ENCODE measurements at regions not wholly inside any gene's neighbourhood (a gene's known extent, or its start where the extent isn't known, plus 50 kb on each side); places are given as distances from the start of the nearest gene placed in this dataset.

DNA sequence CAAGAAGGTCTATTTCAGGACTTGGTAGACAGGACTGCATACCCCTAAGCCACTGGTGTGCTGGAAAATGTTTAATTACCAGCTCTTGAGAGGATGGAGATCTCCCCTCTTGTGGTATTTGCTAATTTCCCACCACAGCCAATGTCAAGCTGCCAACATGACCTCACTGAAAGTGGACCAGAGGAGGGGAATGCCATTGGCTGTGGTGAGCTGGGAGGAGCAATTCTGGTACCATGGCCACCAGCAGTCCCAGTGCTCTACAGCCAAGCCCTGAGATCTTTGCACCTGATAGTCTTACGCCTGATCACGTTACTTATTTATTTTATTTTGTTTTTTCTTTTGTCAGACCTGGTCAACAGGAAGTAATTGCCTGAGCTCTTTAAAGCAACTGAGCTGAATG is 82.5 kb upstream of the BCL6 start:
- DNase-seq = no peak

DNA sequence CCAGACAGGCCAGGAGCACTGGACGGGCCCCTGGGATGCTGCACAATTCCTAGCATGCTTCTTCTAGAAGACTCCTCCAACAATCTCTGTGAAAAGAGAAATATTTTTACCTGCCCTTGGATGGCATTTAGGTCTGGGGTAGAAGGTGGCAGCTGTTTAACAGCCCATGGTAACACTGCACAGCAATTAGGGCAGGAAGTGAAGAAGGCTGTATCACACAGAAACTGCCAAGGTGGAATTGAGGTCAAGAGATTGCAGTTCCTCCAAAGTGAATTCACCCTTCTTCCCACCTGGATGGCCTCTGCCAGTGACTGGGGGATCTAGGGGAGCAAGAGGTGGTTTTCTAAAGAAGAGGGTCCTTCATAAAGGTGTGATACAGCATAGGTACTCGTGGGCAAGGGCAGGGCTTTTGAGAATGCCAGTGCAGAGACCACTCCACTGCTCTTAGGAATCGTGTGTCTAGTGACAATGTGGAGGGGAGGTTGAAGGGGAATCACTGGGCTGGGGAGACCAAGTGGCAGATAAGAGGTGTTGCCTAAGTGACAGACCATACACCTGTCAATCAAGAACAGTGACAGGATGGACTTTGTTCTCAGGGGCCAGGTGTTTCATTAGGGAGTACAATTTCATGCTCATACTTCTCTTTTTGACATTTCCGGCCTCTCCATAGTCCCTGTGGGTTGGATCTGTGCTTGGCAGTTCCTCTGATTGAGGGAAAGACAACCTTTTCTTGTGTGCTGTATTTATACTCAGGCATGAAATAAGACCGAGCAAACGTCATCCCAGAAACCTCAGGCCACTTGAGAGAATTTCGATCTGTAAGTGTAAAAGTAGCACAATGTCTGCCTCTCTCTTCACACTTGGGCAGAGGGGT is 83.5 kb upstream of the BCL6 start:
- no peak for DNase-seq

DNA sequence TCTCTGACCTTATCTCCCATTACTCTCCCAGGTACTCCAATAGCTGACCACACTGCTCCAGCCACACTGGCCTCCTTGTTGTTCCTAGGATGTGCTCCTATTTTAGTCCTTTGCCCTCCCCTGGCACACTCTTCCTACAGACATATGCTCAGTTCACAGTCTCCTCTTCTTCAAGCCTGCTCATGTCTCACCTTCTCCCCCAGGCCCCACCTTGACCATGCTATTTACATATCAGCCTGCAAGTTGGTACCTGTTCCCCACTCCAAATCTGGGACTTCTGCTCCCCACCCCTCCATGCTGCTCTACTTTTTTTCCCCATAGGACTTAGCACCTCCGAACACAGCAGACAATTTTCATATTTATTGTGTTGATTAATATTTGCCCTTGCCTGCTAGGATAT is 84.9 kb upstream of the BCL6 start:
- DNase-seq = no peak

DNA sequence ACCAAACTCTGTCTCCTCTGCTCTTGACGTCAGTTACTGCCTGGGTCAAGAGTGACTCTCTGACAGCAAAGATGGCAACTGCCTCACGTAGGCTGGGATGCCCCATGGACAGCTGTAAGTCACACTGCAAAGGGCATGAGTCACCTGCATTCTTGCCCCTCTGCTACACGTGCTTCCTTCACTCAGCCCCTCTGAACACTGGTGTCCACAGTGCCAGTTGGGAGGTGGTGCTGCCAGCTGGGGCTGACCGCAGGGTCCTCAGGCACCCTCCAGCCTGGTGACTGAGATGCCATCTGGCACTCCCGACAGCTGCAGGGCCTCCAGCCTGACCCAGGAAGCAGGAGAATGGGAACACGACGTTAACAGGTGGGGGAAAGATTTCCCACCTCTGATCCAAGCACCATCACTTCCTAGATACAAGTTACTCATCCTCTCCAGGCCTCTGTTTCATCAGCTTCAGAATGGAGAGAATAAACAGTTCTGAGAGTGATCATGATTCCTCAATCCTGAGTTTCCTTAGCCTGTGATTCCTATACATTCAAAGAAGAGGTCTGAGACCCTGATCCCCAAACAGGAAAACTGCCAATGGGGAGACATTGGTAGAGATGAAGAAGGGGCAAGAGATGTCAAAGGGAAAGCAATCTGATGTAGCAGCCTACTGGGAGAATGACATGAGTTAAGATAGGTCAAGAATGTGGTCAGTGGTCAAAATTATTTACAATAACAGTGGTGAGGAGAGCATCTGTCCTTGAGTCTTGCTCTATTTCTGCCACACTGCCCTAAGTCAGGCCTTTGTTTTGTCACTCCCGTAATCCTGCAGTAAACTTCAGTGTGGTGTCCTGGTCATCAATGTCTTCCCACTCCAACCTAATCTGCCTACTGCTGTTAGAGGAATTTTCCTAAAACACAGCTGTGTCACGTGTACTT is 86.1 kb upstream of the BCL6 start:
- DNase-seq = no peak

DNA sequence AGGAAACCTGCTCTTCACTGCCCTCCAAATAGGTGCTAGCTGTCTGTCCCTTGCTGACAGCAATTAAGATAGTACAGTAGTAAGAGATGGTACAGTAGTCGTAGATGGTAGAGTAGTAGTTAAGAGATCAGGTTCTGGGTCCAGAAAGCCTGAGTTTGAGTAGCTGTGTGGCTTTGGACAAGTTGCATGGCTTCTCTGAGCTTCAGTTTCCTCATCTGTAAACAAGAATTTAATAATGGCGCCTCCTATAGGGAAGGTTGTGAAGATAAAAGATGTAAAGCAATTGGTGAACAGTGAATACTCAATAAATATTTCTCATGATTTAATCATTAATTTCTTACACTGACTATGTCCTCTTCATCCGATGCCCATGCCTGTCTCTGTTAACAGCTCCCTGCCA is 86.9 kb upstream of the BCL6 start:
- peak; percentile 17 for DNase-seq

DNA sequence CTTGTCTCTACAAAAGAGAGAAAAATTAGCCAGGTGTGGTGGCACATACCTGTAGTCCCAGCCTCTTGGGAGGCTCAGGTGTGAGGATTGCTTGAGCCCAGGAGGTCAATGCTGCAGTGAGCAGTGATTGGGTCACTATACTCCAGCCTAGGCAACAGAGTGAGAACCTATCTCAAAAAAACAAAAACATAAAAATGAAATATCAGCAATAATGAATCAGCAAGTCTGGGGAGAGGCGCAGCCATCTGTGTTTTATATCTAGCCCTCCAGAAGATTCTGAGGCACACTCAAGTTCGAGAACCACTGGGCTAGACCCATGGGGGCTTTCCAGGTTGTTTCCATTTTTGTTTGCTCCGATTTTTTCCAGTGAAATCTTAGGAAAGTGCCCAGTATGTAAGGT is 88.1 kb upstream of the BCL6 start:
- no peak for DNase-seq

DNA sequence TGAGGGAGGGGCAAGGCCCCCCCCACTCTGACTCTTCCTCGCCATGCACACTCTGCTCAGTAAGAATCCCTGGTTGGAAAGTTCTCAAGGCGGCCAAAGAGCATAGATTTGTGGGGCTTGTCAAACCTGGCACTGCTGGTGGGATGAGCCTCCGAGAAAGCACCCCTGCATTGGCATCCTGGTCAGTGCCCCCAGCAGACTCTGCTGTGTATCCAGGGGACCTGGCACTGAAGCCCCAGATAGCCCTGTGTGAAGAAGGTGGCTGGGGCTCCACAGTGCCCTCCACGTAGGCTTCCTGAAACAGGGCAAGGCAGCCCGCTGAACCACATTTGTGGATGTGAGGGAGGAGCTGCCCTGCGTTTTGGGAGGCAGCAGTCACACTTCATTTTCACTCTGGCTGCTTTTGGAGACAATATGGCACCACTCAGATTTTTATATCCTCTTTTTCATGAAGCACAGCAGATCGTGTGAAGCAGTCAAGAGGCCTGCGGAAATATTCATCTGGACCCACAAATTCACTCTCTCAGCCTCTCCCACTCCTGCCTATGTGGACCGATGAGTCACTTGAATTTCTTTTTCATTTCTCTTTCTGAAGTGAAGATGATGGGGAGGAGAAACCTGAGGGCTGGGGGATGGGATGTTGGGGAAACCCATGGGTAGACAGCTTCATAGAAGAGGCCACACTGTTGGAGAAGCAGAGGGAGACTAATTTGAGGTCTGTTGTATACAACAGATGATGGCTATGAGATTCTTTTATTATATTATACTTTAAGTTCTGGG is 88.7 kb upstream of the BCL6 start:
- DNase-seq = peak; percentile 43

DNA sequence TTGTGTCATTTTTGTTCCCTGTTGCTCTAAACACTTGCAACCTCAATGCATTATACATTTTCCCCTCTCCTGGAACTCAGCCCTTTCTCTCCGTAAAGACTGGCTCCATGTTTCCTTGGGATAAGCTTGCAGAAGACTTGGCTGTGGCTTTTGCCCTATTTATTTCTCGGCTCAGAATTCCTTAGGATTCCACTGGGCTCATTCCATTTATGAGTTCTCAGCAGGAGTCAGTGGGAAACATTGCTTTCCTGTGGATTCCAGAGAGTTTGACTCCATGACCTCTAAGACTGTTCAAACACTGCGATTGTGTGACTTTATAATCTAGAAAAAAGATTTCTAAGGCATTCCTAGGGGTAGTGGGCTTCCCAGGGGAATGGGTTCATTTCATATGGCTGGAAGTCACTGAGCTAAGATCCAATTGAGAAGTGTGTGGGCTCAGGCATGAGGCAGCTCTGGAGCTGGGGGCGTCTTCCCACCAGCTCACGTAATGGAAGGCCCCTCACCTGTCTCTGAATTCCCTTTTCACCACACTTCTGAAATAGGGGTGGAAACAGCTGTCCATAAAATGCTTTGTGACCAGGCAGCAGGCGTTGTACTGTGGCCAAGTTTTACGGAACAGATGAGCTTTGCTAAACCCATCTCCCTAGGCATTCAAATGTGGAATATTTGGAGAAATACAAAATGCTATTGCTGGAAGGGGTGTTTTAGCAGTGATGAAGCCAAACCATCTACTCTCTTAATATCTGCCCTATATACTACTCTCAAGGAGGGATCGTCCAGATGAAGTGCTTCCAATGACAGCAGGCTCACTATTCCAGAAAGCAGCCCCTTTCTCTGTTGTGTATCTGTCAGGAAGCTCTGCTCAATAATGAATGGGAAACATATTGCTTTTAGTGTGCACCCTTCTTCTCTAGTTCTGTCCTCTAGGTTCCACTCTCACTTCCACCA is 91.8 kb upstream of the BCL6 start:
- no peak for DNase-seq

DNA sequence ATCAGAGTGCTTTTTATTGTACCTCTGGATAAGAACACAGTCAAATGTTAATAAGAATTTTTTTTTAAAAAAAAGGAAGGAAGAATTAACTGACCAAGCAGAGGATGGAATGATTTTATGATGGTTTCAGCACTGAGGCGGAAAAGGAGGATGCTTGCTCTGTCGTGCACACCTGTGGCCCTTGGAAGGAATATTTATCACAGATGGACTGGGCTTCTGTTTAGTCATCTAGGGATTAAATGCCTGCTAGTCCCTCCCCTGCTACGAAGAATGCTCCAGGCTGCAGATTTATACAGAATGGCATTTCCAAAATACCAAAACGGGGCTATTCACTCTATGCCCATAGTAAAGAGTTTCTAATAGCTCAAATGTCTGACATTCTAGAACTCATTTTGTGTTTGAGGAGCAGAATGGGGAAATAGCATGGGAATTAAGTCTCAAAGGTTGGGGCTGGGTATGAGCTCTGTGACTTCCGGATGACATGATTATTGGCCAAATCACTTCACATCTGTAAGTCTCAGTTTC is 92.8 kb upstream of the BCL6 start:
- DNase-seq = no peak

DNA sequence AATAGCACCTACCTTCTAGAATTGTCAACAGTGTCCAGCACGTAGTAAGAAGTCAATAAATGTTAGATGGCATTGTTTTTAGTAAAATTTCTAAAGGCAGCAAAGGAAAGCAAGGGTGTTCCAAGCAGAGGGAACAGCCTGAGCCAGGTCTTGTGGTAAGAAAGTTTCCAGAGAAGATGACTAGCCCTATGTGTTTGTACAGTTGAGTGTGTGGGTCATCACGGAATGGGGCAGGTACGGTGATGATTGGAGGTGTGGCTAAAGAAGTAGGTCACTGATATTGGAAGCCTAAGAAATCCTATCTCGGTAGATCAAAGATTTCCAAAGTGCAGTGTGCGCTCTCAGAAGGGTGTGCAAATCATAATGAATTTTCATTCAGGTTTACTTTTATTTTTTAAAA is 94.2 kb upstream of the BCL6 start:
- DNase-seq = no peak

DNA sequence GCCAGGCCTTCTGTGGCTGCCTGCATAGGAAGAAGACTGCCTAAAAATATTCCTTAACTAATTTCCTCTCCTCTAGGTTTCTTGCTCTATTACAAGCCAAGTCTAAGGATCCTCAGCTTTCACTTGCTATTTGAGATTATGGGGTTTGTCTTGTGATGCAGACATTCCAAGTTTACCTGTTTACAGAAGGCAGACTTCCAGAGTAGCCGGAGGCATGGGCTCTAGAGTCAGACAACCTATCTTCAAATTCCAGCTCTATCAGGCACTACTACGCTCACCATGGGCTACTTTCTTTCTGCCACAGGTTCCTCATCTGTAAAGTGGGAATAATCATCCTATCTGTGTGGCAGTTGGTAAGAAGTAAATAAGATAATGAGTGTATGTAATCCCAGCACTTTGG is 95.6 kb upstream of the BCL6 start:
- no peak for DNase-seq

DNA sequence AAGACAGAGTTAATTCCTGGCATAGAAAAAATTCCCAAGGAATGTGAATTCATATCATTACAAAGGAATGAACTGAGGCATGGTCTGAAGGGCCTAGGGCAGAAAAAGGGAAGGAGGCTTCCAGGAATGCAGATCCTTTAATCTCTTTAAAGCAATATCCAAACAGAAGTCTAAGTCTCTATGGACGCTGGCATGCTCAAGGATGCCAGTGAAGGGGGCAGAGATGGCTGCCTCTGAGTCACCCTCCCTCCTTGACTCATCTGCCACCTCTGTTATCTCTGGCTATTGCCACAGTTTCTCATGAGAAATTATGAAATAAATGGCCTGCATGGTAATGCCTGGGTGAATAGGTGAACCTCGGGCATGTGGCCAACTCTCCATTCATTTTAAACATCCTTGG is 96.3 kb upstream of the BCL6 start:
- peak; percentile 37 for DNase-seq

DNA sequence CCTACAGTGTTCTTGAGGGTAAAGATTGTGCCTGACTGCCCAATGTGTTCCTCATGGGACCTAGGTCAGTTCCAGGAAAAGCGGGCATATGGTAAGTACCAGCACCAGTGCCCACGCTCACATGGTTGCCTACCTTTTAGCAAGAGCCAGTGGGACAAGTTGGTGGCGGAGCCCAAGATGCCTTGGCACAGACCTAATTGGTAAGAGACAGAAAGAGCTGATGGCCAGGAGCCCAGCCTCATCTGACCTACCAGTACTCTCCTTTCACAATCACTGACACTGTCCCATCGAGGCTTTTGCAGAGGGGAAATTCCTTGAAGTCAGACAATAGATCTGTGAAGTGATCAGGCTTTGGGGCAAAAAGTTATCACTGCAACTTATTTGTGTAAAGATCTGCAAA is 98.4 kb upstream of the BCL6 start:
- DNase-seq = no peak

DNA sequence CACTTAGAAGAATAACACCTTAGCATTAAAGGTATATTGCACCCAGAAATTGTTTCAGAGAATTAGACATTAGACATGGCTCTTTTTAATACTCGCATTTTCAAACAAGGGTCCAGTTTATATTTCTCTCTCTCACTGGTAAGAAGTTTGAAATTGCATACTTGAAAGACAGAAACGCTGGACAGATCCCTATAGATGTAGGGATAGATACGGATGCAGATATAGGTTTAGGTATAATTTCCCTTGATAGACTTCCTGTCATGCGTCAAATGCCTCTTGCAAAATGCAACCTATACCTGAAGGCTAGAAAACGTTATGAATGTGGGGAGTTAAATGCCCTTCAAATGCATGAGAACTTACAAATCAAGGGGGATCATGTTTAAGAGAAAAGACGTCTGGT is 99.4 kb upstream of the BCL6 start:
- DNase-seq = no peak

DNA sequence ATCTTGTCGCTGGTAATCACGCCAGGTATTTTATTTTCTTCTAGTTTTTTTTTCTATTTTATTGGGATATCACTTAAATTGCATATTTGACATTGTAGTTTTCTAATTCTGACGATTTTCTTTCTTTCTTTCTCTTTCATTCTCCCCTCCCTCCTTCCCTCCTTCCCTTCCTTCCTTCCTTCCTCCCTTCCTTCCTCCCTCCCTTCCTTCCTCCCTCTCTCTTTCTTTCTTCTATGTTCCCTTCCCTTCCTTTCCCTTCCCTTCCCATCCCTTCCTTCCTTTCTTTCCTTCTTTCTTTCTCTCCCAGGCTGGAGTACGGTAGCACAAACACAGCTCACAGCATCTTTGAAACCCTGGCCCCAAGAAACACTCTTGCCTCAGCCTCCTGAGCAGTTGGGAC is 100.6 kb upstream of the BCL6 start:
- DNase-seq = no peak

DNA sequence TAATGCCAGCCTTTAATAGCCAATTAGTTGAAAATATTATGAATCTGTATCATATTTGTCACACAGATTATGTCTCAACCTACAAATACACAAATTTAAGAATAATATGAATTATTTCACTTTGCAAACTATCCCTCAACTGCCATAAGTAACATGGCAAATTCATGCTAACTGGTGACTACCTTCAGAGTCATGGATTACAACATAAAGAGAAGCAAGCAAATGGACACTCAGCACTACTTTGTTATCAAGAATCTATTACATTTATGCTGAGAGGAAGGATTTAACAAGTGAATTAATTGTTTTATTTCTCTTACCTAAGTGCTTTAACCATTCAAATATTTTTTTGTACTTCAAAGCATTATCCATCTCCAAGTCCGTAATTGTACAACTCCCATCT is 103.1 kb upstream of the BCL6 start:
- no peak for DNase-seq

DNA sequence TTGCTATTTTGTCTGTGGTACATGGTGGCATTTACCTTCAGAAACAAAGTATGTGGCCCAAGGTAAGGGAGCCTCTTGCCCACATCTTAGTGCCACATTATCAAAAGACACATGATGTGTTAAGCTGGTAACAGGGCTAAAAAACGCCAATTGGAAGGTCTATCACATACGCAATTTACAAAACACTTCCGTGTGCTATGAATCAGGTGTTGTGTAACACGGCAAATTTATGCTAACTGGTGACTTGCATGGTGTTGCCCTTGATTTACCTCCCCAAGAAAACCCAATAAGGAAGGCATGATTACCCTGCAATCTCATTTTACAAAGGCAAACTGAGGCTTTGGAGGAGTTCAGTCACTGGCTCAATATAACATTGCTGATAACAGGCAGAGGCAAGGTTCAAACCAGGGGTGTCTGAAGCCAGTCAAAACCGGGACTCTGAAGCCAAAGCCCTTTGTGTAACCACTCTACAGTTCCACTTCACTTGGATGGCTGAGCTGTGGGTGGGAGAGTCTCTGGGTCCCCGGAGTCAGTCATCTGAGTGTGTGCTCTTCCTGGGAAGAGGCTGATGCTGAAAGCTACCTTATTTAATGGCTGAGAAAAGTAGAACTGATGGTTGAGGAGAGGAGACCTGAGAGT is 103.9 kb upstream of the BCL6 start:
- no peak for DNase-seq

DNA sequence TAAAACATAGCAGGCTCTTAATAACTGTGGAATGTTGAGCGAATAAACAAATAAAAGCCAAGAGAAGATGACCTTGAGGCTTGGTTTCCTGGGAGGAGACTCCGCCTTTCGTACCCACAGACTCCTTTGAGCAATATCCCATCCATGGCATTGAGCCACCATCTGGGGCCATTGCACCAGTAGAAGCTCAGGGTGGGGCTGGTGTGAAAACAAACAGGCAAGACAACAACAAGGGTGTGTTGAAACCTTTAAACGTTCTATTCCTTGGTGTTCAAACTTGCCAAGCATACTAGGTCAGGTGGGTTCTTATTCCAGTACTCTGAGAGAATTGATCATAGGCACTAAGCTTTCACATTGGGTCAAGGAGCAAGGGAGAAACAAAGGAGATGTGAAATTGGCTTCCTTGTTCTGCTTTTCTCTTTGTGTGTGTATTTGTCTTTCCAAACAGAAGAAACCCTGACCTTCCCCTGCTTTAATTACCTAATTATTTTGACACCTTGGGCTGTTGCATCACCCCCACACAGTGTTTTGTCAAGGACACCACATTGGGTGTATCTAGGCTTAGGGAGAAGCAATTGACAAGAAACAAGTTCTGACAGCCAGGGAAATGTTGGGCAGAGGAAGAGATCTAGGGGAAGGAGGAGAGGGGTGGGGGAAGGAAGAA is 105.1 kb upstream of the BCL6 start:
- DNase-seq = no peak

DNA sequence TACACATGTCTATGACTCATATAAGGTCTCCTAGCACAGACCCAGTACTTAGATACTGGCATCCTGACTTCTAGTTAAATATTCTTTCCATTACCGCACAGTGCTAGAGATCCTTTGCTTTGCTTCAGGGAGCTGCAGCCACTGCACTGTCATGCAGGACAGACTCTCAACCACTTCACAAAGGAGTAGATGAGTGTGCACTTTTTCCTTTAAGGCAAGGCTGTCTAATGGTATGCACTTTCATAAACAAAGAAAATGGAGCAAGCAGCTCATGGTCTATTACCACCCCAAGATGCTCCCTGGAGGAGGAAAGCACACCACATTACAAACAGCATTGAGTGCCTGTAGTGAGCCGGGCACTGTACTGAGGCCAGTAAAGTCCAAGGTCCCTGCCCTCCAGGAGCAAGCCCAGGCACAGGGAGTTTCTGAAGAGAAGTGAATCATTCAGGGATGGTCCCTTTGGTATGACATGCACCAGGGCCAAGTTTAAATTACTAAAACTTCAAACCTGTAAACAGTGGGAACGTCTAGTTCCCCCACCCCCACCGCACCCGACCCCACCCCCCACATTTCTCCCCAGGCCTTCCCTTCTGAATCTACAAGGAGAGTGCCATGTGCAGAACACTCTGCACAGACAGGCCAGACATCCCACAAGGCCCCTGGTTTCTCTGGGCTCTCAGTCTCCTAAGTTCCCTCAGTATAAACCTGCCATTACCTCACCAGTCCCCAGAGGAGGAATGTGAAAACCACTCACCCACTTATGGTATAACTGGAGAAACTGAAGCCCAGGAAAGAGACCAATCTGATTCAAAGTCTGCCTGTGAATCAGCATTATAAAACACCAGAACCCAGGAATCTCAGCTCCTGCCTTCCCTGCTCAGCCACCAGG is 107.8 kb upstream of the BCL6 start:
- no peak for DNase-seq

DNA sequence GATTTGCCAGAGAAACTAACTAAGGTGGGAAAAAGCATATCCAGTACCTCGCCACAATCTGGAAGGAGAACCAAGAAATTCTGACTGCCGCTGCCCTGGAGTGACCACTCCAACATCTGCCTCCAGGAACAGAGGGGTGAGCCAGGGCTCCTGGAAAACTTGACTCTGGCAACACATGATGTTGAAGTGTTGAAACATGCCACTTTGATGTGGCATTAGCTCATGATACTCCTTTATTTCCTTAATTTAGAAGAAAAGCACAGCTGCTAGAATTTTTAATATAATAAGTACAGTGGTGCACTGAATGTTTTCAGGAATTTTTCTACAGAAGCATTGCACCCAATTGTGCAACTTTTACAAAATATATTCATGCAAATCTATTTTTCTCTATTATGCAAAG is 109.9 kb upstream of the BCL6 start:
- no peak for DNase-seq
